ENCODE measurements at regions not wholly inside any gene's neighbourhood (a gene's known extent, or its start where the extent isn't known, plus 50 kb on each side); places are given as distances from the start of the nearest gene placed in this dataset.

GRCh38 chr4:89434364-89434988, 126.9 kb upstream of the GPRIN3 start:
- 48% methylated on average over 3 of the region's 3 CpGs for WGBS
- no peaks in the 10 kb centered on the region for H3K27me3 ChIP-seq
- H3K4me3 ChIP-seq: no peak overlapping the region

GRCh38 chr4:89427782-89428181, 120.2 kb upstream of the GPRIN3 start:
- H3K36me3 ChIP-seq: no peaks in the 10 kb centered on the region
- H3K4me3 ChIP-seq: no peak overlapping the region
- H3K9me3 ChIP-seq: no peaks in the 10 kb centered on the region
- no peaks in the 10 kb centered on the region for H3K27me3 ChIP-seq
- H3K27ac ChIP-seq: no peak overlapping the region
- WGBS: 80% methylated on average over 2 of the region's 2 CpGs
- no peaks in the 10 kb centered on the region for H3K4me1 ChIP-seq
- DNase-seq (ENCODE audit: low spot score in 2 of 2): no peak
- TF ChIP-seq POLR2A (IDR thresholded peaks at IDR 0.05) (no peak), POLR2AphosphoS5 (IDR thresholded peaks at IDR 0.05) (no peak), CTCF (IDR thresholded peaks at IDR 0.05) (no peak), EP300 (IDR thresholded peaks at IDR 0.05) (no peak)

More at GRCh38 chr4:89434364-89434988, 126.9 kb upstream of the GPRIN3 start:
- H3K9me3 ChIP-seq: no peaks in the 10 kb centered on the region
- H3K4me1 ChIP-seq: no peaks in the 10 kb centered on the region
- TF ChIP-seq EP300 (IDR thresholded peaks at IDR 0.05) (no peak), POLR2A (IDR thresholded peaks at IDR 0.05) (no peak), CTCF (IDR thresholded peaks at IDR 0.05) (peak; percentile 34 to 55)
- H3K36me3 ChIP-seq: no peaks in the 10 kb centered on the region
- H3K27ac ChIP-seq: no peak overlapping the region
- DNase-seq (ENCODE audit: low spot score in 2 of 2): no peak

GRCh38 chr4:89425023-89425422, 117.4 kb upstream of the GPRIN3 start:
- DNase-seq (ENCODE audit: low spot score in 2 of 2): no peak
- no peaks in the 10 kb centered on the region for H3K27me3 ChIP-seq
- TF ChIP-seq POLR2A (IDR thresholded peaks at IDR 0.05): no peak
- TF ChIP-seq EP300 (IDR thresholded peaks at IDR 0.05): no peak
- no peak for TF ChIP-seq POLR2AphosphoS5 (IDR thresholded peaks at IDR 0.05)
- no peak for TF ChIP-seq CTCF (IDR thresholded peaks at IDR 0.05)
- WGBS: 81% methylated on average over 1 of the region's 1 CpG
- H3K4me3 ChIP-seq: no peak overlapping the region
- H3K9me3 ChIP-seq: no peaks in the 10 kb centered on the region
- H3K27ac ChIP-seq: no peak overlapping the region
- H3K36me3 ChIP-seq: no peaks in the 10 kb centered on the region
- H3K4me1 ChIP-seq: no peaks in the 10 kb centered on the region

GRCh38 chr4:89422441-89422990, 114.9 kb upstream of the GPRIN3 start:
- H3K4me3 ChIP-seq: no peak overlapping the region
- H3K4me1 ChIP-seq: no peaks in the 10 kb centered on the region
- WGBS: 89% methylated on average over 3 of the region's 3 CpGs
- H3K36me3 ChIP-seq: no peaks in the 10 kb centered on the region
- DNase-seq (ENCODE audit: low spot score in 2 of 2): no peak
- H3K9me3 ChIP-seq: no peaks in the 10 kb centered on the region
- no peak overlapping the region for H3K27ac ChIP-seq
- TF ChIP-seq CTCF (IDR thresholded peaks at IDR 0.05): no peak
- TF ChIP-seq POLR2AphosphoS5 (IDR thresholded peaks at IDR 0.05): no peak
- TF ChIP-seq POLR2A (IDR thresholded peaks at IDR 0.05): no peak
- no peak for TF ChIP-seq EP300 (IDR thresholded peaks at IDR 0.05)
- H3K27me3 ChIP-seq: no peaks in the 10 kb centered on the region

- Histone ChIP-seq H3K9me3 (no peaks in the 10 kb centered on the region), H3K27ac (no peak overlapping the region), H3K27me3 (no peaks in the 10 kb centered on the region), H3K4me3 (no peak overlapping the region), H3K36me3 (no peaks in the 10 kb centered on the region), H3K4me1 (no peaks in the 10 kb centered on the region)
- WGBS: 98% methylated on average over 2 of the region's 2 CpGs
- DNase-seq (ENCODE audit: low spot score in 2 of 2): no peak
- TF ChIP-seq POLR2AphosphoS5 (IDR thresholded peaks at IDR 0.05) (no peak), CTCF (IDR thresholded peaks at IDR 0.05) (no peak), POLR2A (IDR thresholded peaks at IDR 0.05) (no peak), EP300 (IDR thresholded peaks at IDR 0.05) (no peak)
These were observed 112.9 kb upstream of the GPRIN3 start for GRCh38 chr4:89420507-89420906.
